H9 (cell line): ENCODE measurements at regions not wholly inside any gene's neighbourhood (a gene's known extent, or its start where the extent isn't known, plus 50 kb on each side); places are given as distances from the start of the nearest gene placed in this dataset.

Experiments
- DNase-seq: peaks from one replicate; pipeline ENCODE4 v3.0.0-alpha.2; 2017
- H2AFZ ChIP-seq: one replicate; pipeline ENCODE4 v1.6.1; 2013; ENCODE audit warnings: mild to moderate bottlenecking, low read length, control low read depth, moderate library complexity
- H2AK5ac ChIP-seq: 2 replicates; pipeline ENCODE4 v1.6.1; 2013; ENCODE audit warnings: low read length, control low read depth, mixed read lengths; ENCODE audit not compliant: insufficient read length
- H2BK120ac ChIP-seq: one replicate; pipeline ENCODE4 v1.6.1; 2013; ENCODE audit warnings: low read depth, mild to moderate bottlenecking, low read length, control low read depth, inconsistent platforms; ENCODE audit not compliant: poor library complexity, severe bottlenecking
- H2BK12ac ChIP-seq: 2 replicates; pipeline ENCODE4 v1.6.1; 2013; ENCODE audit warnings: low read length, control low read depth, mixed read lengths, low read depth; ENCODE audit not compliant: insufficient read length
- H2BK15ac ChIP-seq: 2 replicates; pipeline ENCODE4 v1.6.1; 2013; ENCODE audit warnings: low read depth, low read length, control low read depth
- H2BK20ac ChIP-seq: one replicate; pipeline ENCODE4 v1.6.1; 2013; ENCODE audit warnings: low read depth, mild to moderate bottlenecking, low read length, control low read depth, inconsistent platforms; ENCODE audit not compliant: poor library complexity, severe bottlenecking
- H2BK5ac ChIP-seq: 2 replicates; pipeline ENCODE4 v1.6.1; 2013; ENCODE audit warnings: low read length, control low read depth, mixed read lengths; ENCODE audit not compliant: insufficient read length
- H3K14ac ChIP-seq: 2 replicates; pipeline ENCODE4 v1.6.1; 2013; ENCODE audit warnings: low read length, control low read depth; ENCODE audit not compliant: insufficient read depth
- H3K18ac ChIP-seq: 2 replicates; pipeline ENCODE4 v1.6.1; 2013; ENCODE audit warnings: low read depth, mild to moderate bottlenecking, mixed read lengths, low read length, control low read depth; ENCODE audit not compliant: insufficient read length
- H3K23ac ChIP-seq: 2 replicates; pipeline ENCODE4 v1.6.1; 2013; ENCODE audit warnings: low read length, control low read depth, mixed read lengths, low read depth; ENCODE audit not compliant: insufficient read length
- H3K23me2 ChIP-seq: 2 replicates; pipeline ENCODE4 v1.6.1; 2013; ENCODE audit warnings: low read depth, mild to moderate bottlenecking, mixed read lengths, low read length, control low read depth; ENCODE audit not compliant: insufficient read length, poor library complexity, severe bottlenecking
- H3K27ac ChIP-seq: 2 replicates; pipeline ENCODE4 v1.5.1; 2013; ENCODE audit warnings: low read length, control low read depth, mixed read lengths, low read depth; ENCODE audit not compliant: insufficient read length
- H3K27me3 ChIP-seq: 2 replicates; pipeline ENCODE4 v1.6.1; 2013; ENCODE audit warnings: low read length, control low read depth, inconsistent platforms; ENCODE audit not compliant: insufficient read depth
- H3K4ac ChIP-seq: 2 replicates; pipeline ENCODE4 v1.6.1; 2013; ENCODE audit warnings: low read depth, mild to moderate bottlenecking, control low read depth, inconsistent platforms, low read length, moderate library complexity
- H3K4me1 ChIP-seq: 2 replicates; pipeline ENCODE4 v1.6.1; 2013; ENCODE audit warnings: low read length, control low read depth, inconsistent platforms; ENCODE audit not compliant: insufficient read depth
- H3K4me2 ChIP-seq: 2 replicates; pipeline ENCODE4 v1.6.1; 2013; ENCODE audit warnings: low read length, control low read depth, mixed read lengths; ENCODE audit not compliant: insufficient read length, insufficient read depth
- H3K56ac ChIP-seq: 2 replicates; pipeline ENCODE4 v1.6.1; 2013; ENCODE audit warnings: low read depth, mild to moderate bottlenecking, mixed read lengths, low read length, control low read depth; ENCODE audit not compliant: insufficient read length
- H3K79me1 ChIP-seq: 2 replicates; pipeline ENCODE4 v1.6.1; 2013; ENCODE audit warnings: low read depth, mild to moderate bottlenecking, moderate library complexity, low read length, control low read depth, inconsistent platforms; ENCODE audit not compliant: insufficient read depth, poor library complexity, severe bottlenecking
- H3K79me2 ChIP-seq: 2 replicates; pipeline ENCODE4 v1.6.1; 2013; ENCODE audit warnings: low read length, control low read depth, inconsistent platforms; ENCODE audit not compliant: insufficient read depth
- H3K9ac ChIP-seq: 2 replicates; pipeline ENCODE4 v1.6.1; 2013; ENCODE audit warnings: low read length, control low read depth, mixed read lengths; ENCODE audit not compliant: insufficient read length; ENCODE audit errors: extremely low read depth
- H3K9me3 ChIP-seq: one replicate; pipeline ENCODE4 v1.6.1; 2013; ENCODE audit warnings: low read depth, low read length, inconsistent platforms; ENCODE audit not compliant: control insufficient read depth
- H3T11ph ChIP-seq: one replicate; pipeline ENCODE4 v1.6.1; 2013; ENCODE audit warnings: mild to moderate bottlenecking, low read length, control low read depth, inconsistent platforms
- H4K20me1 ChIP-seq: one replicate; pipeline ENCODE4 v1.6.1; 2013; ENCODE audit not compliant: control insufficient read depth, insufficient read length, insufficient read depth
- H4K5ac ChIP-seq: 2 replicates; pipeline ENCODE4 v1.6.1; 2013; ENCODE audit warnings: low read depth, mild to moderate bottlenecking, mixed read lengths, low read length, control low read depth; ENCODE audit not compliant: insufficient read length
- H4K8ac ChIP-seq: replicated peaks from 2 replicates; pipeline ENCODE4 v1.6.1; 2013; ENCODE audit warnings: low read length, control low read depth, mixed read lengths, low read depth; ENCODE audit not compliant: insufficient read length
- H4K91ac ChIP-seq: 2 replicates; pipeline ENCODE4 v1.6.1; 2013; ENCODE audit warnings: low read depth, mild to moderate bottlenecking, moderate library complexity, mixed read lengths, low read length, control low read depth; ENCODE audit not compliant: insufficient read length
- H3K27ac Mint-ChIP-seq, 3 experiments: 2 replicates in 2 of 3; 3 replicates in 1 of 3; pipeline ENCODE4 v1.8.0; 2020 to 2021; ENCODE audit warnings: mixed read lengths in 3 of 3, mild to moderate bottlenecking in 1 of 3, moderate library complexity in 1 of 3
- H3K27me3 Mint-ChIP-seq: 2 replicates; pipeline ENCODE4 v1.8.0; 2021; ENCODE audit warnings: low read depth, mild to moderate bottlenecking, moderate library complexity, mixed read lengths
- H3K36me3 Mint-ChIP-seq, 3 experiments: 2 replicates in 2 of 3; 3 replicates in 1 of 3; pipeline ENCODE4 v1.8.0; 2020 to 2021; ENCODE audit warnings: low read depth in 3 of 3, mixed read lengths in 3 of 3; ENCODE audit not compliant: insufficient read depth in 1 of 3
- H3K4me1 Mint-ChIP-seq, 2 experiments: 2 replicates each; pipeline ENCODE4 v1.8.0; 2020; ENCODE audit warnings: mixed read lengths in 2 of 2
- H3K4me3 Mint-ChIP-seq, 2 experiments: 2 replicates in 1 of 2; 3 replicates in 1 of 2; pipeline ENCODE4 v1.8.0; 2020 to 2021; ENCODE audit warnings: mild to moderate bottlenecking in 2 of 2, mixed read lengths in 2 of 2, moderate library complexity in 1 of 2
- H3K9me3 Mint-ChIP-seq, 2 experiments: 2 replicates in 1 of 2; 3 replicates in 1 of 2; pipeline ENCODE4 v1.8.0; 2020; ENCODE audit warnings: mild to moderate bottlenecking in 2 of 2, mixed read lengths in 2 of 2, moderate library complexity in 1 of 2
- CTCF ChIP-seq: fragments of 200-600 bp; sonication (generic); conservative IDR thresholded peaks from 3 replicates; pipeline ENCODE4 v1.8.0; 2021; ENCODE audit warnings: antibody characterized with exemption, mild to moderate bottlenecking
- WGBS: extraction: QIAGEN DNeasy Blood & Tissue Kit; methylation state at CpG from one replicate; pipeline ENCODE4 v1.1.7; 2013; ENCODE audit warnings: missing lambda C conversion rate, low lambda C conversion rate, mixed read lengths; ENCODE audit not compliant: insufficient read length; ENCODE audit errors: extremely low coverage; 5-methylcytosine and 5-hydroxymethylcytosine counted together

DNA sequence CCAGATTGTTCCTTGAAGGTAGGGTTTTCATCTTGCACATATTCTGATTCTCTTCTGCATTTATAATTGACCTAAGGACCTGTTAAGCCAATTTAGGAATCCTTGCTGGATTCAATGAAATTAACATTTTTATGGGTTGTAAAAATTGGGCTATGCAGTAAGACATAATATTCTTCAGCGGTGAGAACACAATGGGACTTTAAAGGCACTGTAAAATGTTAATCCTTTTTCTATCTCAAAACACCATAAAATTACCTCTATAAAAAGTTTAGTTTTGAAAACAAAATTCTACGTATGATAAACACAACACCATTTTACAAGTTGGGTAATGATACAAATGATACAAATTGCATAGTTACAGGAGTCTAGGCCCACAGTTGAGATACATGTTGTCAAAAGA lies 169.2 kb upstream of the DTNA start:
- H3K27ac Mint-ChIP-seq: no peak overlapping the region

More for the DNA sequence above, 169.2 kb upstream of the DTNA start:
- no peak overlapping the region for H2BK12ac ChIP-seq
- no peak overlapping the region for H3K56ac ChIP-seq
- H3K23ac ChIP-seq: no peak overlapping the region
- no peaks in the 10 kb centered on the region for H3K27me3 ChIP-seq
- no peak for TF ChIP-seq CTCF
- Mint-ChIP-seq H3K27me3 (no peaks in the 10 kb centered on the region), H3K4me1 (peaks cover 28 to 41% of the 10 kb centered on the region in 2 experiments), H3K9me3 (no peaks in the 10 kb centered on the region), H3K36me3 (no peaks in the 10 kb centered on the region; a peak in 1 of 7 replicates), H3K4me3 (no peak overlapping the region)
- H2BK120ac ChIP-seq: no peak overlapping the region
- no peak overlapping the region for H3K18ac ChIP-seq
- H4K8ac ChIP-seq: no peak overlapping the region
- no peaks in the 10 kb centered on the region for H3K23me2 ChIP-seq
- H3T11ph ChIP-seq: no peak overlapping the region
- no CpG with 5 or more reads among the region's 2 CpGs for WGBS
- H3K4me1 ChIP-seq: peaks cover 4% of the 10 kb centered on the region; the same call in 1 of the 2 replicates
- no peaks in the 10 kb centered on the region for H4K20me1 ChIP-seq
- no peak for DNase-seq
- H3K9ac ChIP-seq: no peak overlapping the region
- no peak overlapping the region for H3K14ac ChIP-seq
- H2AK5ac ChIP-seq: no peak overlapping the region
- H3K4me2 ChIP-seq: no peak overlapping the region
- no peaks in the 10 kb centered on the region for H3K79me2 ChIP-seq
- H2AFZ ChIP-seq: no peak overlapping the region
- no peak overlapping the region for H4K91ac ChIP-seq
- H2BK15ac ChIP-seq: no peak overlapping the region
- no peaks in the 10 kb centered on the region for H3K79me1 ChIP-seq
- H2BK20ac ChIP-seq: no peak overlapping the region
- H3K9me3 ChIP-seq: no peaks in the 10 kb centered on the region
- H3K4ac ChIP-seq: no peak overlapping the region
- no peak overlapping the region for H4K5ac ChIP-seq
- H2BK5ac ChIP-seq: no peak overlapping the region
- H3K27ac ChIP-seq: no peak overlapping the region
